ENCODE measurements at regions not wholly inside any gene's neighbourhood (a gene's known extent, or its start where the extent isn't known, plus 50 kb on each side); places are given as distances from the start of the nearest gene placed in this dataset.

DNA sequence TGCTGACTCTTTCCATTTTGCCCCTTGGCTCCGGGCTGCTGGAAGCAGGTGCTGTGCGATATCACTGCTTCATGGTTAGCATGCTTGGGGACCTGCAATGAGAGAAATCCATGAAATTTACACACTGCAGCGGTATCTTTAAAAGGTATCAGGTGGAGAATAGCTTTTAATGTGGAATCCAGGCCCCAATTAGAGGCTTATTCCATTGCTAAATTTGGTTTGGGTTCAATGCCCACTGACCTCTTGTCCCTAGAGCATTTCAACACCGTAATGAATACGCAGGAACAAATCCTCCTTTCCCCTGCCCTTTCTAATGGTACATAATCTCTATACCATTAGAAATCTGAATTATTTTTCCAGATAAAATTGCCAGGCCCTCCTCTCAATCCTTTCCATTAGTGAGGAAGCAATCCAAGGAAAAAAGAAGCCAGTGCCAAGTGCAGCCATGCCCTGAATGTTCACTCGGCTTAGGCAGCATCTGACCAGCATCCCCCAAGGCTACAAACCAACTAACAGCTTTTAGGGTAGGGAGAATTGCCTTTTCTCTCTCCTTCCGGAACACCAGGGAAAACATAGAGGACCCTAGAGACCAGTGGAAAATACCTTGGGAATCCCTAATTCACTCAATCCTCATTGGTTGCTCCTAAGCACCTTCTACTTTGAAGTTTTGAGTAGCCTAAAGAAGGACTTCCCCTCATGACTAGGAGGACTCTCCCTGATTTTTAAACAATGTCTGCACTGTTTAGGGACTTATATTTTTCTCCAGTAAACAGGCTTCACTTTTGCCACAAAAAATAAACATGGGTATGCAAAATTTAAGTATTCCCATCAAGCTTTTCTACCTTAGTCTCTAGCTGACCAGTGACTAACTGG lies 143.1 kb downstream of the QRSL1 start:
- DNase-seq (ENCODE audit: low spot score): no peak

GRCh38 chr6:106771822-106772221 lies 142.4 kb downstream of the QRSL1 start:
- no peak for DNase-seq (ENCODE audit: low spot score)

- DNase-seq (ENCODE audit: low spot score): no peak
Observed at GRCh38 chr6:106770663-106771062, 141.3 kb downstream of the QRSL1 start.

DNA sequence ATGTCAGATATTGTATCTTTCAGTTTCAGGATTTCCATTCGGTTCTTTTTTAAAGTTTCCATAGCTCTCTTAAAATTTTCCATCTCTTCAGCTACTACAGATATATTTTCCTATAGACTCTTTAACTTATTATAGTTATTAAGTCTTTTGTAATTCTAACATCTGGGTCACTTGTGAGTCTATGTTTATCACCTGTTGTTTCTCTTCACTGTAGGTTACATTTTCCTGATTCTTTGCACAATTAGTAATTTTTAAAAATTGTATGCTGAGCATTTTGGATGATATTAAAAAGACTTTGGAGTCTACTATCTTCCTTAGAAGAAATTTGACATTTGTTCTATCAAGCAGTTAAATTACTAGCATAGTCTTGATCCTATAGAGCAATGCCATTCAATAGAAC lies 140.7 kb downstream of the QRSL1 start:
- DNase-seq (ENCODE audit: low spot score): no peak

- no peak for DNase-seq (ENCODE audit: low spot score)
Observed at GRCh38 chr6:106767271-106767670, 137.9 kb downstream of the QRSL1 start.

DNA sequence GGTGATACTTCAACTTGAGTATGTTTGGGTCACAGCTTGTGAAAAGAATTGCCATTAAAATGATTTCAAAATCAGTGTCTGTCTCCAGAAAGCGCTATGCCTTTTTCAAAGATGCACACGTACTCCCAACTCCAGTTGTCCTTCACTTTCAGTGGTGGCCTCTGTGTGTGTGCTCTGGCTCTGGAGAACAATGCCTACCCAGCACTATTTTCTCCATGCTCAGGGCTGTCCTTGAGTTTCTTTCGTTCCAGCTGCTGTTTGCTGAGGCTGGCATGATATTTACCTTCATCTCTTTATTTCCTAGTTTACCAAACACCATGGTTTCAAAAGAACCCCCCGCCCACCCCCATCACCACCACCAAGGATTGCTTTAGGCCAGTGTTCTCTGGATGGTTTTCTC lies 136.8 kb downstream of the QRSL1 start:
- DNase-seq (ENCODE audit: low spot score): no peak

- DNase-seq (ENCODE audit: low spot score): no peak
Observed at GRCh38 chr6:106765496-106765895, 136.1 kb downstream of the QRSL1 start.

DNA sequence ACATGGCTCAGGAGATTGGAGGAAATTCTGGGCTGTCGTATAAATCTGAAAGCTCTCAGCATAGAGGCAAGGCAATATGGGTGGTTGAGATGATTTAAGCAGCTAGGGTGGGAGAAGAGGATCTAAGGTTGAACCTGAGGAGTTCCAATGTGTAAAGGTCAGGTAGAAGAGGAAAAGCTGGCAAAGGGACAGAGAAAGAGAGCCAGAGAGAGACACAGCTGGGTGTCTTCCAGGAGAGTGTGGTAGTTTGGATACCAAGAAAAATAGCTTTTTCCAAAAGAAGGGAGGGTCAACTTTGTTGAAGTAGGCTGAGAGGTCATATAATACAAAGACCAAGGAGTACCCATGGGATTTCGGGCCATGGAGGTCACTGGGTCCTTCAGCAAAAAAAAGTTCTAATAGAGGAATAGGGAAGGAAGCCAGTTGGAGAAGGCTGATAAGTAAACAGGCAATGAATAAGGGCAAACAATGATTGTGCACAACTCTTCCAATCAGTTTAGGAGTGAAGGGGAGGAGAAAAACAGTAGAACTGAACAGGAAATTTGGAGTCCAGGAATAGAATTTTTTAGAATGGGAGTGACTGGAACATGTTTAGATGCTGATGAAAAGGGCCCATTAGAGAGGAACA lies 135.1 kb downstream of the QRSL1 start:
- DNase-seq (ENCODE audit: low spot score): no peak

DNA sequence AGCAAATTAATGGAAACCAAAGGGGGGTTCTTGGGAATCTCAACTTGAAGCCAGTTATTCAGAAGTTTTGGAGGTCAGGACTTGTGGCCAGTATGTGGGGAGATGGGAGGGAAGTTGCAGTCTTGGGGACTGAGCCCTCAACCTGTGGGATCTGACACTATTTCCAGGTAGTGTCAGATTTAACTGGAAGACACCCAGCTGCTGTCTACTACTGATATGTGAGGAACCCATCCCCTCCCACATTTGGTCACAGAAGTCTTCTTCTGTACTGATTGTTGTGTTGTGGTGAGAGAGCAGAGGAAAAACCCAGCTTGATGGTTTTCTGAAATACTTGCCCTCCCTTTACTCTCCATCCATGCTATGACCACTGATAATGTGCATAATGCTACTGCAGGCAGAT lies 134.0 kb downstream of the QRSL1 start:
- no peak for DNase-seq (ENCODE audit: low spot score)

- no peak for DNase-seq (ENCODE audit: low spot score)
Observed at GRCh38 chr6:106761160-106761559, 131.8 kb downstream of the QRSL1 start.

GRCh38 chr6:106759112-106759511 lies 129.7 kb downstream of the QRSL1 start:
- no peak for DNase-seq (ENCODE audit: low spot score)

DNA sequence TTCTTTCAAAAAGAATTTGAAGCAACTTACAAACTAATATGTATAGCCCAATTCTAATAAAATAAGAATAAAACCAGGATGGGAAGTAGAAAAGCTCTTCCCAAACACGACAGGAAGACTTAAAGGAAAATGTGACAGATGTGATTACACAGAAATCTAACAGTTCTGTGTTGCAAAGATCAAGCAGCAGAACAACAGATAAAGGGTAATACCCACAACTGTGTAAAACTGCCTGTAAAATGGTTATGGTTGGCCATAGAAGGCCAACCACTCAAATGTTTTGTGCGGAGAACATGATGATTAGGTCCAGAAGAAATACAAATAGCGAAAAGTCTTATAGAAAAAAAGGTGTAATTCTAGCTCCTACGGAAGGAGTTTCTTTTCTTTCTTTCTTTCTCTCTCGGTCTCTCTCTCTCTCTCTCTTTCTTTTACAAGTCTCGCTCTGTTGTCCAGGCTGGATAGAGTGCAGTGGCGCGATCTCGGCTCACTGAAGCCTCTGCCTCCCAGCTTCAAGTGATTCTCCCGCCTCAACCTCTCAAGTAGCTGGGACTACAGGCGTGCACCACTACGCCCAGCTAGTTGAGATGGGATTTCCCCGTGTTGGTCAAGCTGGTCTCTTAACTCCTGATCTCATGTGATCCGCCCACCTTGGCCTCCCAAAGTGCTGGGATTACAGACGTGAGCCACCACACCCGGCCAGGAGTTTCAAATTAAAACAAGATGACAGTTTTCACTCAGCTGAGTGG lies 128.5 kb downstream of the QRSL1 start:
- no peak for DNase-seq (ENCODE audit: low spot score)

GRCh38 chr6:106757267-106757666 lies 127.9 kb downstream of the QRSL1 start:
- DNase-seq (ENCODE audit: low spot score): no peak

- no peak for DNase-seq (ENCODE audit: low spot score)
Observed at GRCh38 chr6:106754215-106754614, 124.8 kb downstream of the QRSL1 start.

- no peak for DNase-seq (ENCODE audit: low spot score)
Observed at GRCh38 chr6:106752641-106753040, 123.3 kb downstream of the QRSL1 start.

GRCh38 chr6:106751501-106752252 lies 122.3 kb downstream of the QRSL1 start:
- DNase-seq (ENCODE audit: low spot score): peak; percentile 54

DNA sequence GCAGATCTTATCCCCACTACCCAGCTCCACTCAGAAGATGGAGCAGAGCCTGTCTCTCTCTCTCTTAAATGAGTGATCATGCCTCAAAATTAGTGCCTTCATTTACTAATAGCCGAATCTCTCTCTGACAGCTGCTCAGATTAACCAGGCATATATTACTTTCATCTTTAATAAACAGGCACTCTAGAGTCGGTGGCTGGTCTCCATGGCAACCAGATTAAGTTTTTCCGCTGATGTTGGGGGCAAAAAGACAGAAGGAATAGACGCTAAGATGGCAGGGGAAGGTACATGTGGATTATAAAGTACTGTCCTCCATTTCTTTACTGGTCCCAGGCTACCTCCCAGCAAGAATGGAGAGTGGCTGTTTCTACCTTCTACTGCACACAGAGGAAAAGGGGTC lies 121.6 kb downstream of the QRSL1 start:
- DNase-seq (ENCODE audit: low spot score): no peak

DNA sequence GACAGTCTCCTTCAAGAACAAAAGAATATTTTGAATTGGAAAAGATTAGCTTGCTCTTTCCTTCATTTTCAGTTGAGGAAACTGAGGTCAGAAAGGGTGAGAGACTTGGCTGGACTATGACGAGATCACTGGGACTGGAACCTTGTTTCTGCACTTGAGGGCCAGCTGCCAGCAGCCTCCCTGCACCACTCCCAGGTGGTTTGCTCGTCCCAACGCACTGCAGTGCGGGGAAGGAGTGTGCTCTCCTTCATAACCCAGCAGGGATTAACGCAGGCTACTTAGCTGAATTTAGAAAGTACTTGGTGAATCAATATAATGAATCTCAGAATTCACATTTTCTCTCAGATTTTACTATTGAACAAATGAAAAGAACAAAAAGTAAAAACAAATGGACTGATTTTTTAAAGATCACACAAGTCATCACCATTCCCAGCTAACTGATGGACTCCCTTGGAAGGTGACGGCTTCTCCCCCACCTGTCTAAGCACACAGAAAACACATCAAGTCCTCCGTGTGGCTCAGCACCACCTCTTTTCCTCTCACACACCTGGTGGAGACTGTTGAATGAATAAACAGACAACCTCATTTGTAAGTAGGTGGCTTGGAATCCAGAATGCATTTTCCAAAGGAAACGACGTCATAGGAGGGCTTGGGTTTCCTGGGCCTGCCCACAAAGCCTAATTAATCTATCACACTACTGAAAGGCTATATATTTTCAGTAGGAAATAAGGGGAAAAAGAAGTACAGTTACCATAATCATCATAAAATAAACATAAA lies 121.0 kb downstream of the QRSL1 start:
- no peak for DNase-seq (ENCODE audit: low spot score)

- DNase-seq (ENCODE audit: low spot score): no peak
Observed at GRCh38 chr6:106749609-106750008, 120.2 kb downstream of the QRSL1 start.

DNA sequence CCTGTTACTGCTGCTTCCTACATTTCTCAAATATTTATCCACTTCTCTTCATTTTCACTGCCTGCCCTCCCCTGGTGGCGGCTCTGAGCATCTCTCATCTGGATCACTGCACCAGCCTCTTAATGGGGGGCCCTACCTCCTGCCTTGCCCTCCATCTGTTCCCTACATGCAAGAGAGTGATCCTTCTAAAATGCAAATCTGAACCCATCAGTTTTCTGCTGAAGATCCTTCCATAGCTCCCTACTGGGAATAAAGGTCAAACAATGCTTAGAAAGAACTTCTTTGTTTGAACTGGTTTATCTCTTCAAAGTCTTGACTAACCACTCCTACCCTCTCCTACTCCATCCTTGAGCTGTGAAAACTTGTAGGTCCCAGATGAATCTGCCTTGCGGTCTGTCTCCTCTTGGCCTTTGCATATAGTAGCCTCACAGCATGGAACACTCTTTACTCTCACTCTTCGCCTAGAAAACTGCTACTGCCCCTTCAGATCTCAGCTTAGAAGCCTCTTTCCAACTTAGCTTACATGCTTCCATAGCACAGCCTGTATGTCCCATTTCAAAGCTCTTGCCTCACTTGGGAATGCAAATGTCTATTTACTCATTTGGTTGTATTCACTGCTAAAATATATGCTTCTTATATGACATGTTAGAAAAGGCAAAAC lies 119.3 kb downstream of the QRSL1 start:
- DNase-seq (ENCODE audit: low spot score): no peak

- DNase-seq (ENCODE audit: low spot score): no peak
Observed at GRCh38 chr6:106747139-106747538, 117.8 kb downstream of the QRSL1 start.

All from RKO (cell line).